GM21381 (cell line): ENCODE measurements at regions not wholly inside any gene's neighbourhood (a gene's known extent, or its start where the extent isn't known, plus 50 kb on each side); places are given as distances from the start of the nearest gene placed in this dataset.
A peak's percentile ranks its signal among the peaks of the same experiment; 100 is the strongest.

Experiments
- ATAC-seq: cut with Tn5 transposase; IDR thresholded peaks from one replicate; pipeline ENCODE4 v1.9.1; 2021; ENCODE audit warnings: mild to moderate bottlenecking, moderate library complexity; ENCODE audit not compliant: unreplicated experiment

DNA sequence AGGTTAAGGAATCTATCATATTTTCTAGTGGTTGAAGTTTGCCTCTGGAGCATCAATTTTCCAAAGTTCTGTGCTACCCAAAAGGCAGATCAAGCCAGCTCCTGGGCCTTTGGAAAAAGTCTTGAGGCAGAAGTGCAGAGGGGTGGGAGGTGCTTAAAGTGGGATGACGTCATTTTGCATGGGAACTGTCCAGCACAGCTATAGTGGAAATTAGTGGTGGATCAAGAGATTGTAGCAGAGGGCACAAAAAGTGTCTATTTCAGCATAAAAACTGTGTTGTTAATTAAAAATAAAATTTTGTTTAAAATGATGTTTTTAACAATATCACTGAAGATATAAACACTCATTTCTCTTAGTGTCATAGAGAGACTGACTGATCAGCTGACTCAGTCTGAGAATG, 221.9 kb downstream of the LRRN1 start:
- no peak for ATAC-seq

DNA sequence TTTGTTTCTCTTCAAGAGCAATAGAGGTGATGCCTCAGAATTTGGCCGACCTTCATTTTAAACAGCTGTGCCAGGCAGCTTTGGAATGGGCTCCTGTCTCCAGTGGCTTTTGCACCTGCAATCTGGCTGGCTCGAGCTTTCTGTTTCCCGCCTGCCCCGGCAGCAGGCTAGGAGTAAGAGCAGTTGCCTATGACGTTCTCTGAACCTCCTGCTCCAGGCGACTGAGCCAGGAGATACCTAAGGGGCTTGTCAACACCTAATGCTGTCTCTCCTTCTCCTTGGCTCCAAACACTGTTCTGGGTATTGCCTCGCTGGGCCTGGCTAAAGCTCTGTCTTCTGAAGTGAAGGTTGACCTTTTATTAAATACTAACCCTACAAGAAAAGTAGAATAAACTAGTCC, 229.9 kb downstream of the LRRN1 start:
- no peak for ATAC-seq

DNA sequence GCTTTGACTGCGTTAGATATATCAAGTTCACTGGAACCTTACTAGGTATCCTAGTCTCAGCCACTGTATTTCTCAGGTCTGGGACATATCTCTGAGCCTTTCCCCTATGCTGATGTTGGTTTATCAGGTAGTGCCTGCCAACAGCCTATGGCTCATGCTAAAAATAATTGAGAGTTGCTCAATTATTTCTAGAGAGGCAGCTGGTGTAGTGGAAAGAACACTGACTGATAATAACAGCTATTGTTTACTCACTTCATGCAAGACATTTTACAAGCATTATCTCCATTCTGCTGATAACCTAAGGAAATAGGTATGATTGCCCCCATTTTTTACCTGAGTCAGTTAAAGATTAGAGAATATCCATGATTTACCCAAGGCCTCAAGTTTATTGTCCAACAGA, 231.4 kb downstream of the LRRN1 start:
- no peak for ATAC-seq

DNA sequence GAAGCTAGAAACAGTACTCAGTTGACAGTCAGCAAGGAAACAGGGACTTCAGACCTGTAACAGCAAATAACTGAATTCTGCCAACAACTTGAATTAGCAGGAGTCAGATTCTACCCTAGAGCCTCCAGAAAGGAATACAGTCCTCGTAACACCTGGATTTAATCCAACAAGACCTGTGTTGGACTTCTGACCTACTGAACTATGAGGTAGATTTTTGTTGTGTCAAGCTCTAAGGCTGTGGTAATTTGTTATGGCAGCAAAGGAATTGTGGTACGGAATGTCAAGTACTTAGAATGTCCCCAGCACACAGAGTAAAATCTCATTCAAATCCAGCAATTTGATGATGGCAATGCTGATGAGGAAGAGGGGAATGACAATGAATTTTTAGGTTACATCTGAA, 234.1 kb downstream of the LRRN1 start:
- no peak for ATAC-seq

DNA sequence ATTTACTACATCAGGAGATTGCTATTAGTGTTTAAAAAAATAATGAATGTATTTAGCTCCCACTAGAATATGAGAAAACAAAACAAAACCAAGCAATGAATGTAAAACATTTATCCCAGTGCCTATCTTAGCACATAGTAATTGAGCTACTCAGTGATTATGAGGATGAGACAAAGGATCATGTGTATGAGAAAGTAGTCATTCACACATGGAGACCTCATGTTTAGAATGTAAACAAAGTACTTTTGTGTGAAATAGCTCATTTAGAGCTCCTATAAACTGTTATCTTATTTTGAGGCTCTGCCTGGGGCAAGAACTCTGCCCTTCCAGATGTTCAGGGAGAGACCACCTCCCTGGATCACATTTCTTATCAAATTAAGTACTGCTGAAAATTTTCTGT, 236.8 kb downstream of the LRRN1 start:
- ATAC-seq = no peak

DNA sequence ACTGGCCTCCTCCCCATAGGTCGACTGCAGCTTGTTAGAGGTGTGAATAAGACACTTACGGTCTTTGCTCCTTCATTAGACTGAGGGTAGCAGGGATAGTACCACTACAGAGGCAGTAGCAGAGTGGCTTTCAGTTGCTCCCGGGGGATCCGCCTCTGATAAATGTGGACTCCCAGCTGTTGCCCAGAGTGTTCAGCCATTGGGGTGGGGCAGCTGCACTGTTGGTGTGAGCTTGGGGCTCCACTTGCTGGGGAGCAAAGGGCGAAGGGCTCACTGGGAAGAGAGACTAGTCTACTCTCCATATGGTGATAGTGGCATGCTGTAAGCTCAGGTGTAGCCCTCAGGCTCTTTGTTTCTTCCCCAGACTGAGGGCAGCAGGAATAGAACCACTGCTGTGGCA, 239.1 kb downstream of the LRRN1 start:
- ATAC-seq = no peak

DNA sequence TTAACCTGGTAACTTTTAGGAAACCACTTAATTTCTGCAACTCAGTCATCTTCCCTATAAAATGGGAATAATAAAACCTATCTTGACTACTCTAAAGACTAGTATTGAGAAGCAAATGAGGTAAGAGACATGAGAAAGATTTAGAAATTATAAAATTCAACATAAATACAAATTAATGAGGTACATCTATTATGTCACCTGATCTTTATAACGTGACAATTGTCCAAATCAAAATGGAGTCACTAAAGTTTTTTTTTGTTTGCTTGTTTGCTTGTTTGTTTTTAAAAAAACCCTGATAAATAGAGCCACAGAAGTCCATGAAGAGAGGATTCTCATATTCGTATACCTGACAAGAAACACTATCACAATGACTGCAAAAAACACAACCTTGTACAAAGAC, 242.8 kb downstream of the LRRN1 start:
- ATAC-seq = no peak

DNA sequence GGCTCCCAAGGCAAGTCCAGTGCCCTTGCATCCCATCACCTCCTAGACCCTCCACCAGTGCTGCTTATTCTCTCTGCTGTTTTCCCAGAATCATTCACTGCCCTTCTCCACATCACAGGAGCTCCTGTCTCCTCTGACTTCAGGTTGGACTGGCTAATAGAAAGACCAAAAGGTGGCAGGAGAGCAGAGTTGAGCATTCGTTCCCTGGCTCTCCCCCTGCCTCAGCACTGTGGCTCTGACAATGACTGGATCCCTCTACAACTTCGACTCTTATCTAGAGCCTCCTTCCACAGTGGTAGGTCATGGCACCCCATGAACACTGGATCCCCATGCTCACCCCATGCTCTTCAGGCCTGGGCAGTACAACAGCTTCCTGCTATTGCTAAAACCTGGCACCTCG, 243.6 kb downstream of the LRRN1 start:
- ATAC-seq = no peak

DNA sequence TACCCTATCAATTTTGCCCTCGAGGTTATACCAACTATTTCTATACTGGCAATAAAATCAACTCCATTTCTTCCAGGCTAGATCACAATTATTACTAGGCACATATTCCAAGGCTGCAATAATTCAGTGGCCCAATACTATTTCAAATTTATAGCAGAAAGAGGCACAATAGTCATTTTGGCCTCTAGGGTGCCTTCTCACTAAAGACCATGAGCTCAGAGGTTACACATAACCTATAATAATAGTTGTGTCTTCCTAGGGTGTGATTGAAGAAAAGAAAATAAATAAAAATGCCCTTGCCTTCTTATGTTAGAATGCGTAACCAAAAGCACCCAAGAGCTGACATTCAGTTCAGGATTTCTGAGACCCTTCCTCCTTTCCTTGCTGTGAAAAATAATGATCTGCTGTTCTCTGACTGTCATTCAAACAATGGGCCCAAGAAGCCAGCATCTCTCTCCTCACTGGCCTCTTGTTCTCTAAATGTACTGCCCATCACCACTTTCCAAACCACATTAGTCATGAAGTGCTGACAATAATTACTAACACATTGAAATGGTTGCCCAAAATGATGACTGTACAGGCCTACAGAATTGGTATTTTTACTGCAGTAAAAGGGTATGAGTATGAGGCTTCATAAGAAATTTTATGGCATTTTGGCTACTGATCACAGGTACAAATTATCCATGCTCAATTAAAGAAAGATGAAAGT, 244.8 kb downstream of the LRRN1 start:
- no peak for ATAC-seq

DNA sequence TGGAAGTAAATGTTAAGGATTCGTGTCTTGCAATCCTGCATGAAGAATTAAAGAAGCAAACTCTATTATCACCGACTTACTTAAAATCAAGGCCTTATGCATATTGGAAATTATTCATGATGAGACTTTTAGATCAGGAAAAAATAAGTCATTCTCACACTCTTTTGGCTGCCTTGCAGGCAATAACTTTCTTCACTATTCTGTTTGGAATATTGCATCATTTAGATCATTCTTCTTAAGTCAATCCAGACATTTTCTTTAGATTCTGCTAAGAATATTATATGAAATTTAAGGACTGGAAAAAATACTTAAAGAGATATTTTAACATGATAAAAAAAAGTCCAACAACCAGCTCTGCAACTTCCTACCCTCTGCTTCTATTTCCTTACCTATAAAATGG, 245.4 kb downstream of the LRRN1 start:
- ATAC-seq = no peak

DNA sequence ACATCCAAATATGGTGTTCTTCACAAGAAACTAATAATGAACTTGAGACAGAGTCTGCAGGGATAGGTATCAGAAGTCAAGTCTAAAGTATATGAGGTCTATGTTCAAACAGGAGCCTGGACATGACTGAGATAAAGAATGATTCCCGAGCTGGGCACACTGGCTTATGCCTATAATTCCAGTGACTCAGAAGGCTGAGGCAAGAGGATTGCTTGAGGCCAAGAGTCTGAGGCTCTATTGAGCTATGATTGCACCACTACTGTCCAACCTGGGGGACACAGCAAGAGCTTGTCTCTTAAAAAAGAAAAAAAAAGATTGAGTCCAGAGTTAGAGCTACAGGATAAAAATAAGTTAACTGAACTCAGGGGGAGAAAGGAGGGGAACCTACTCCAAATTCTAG, 246.5 kb downstream of the LRRN1 start:
- ATAC-seq = no peak

DNA sequence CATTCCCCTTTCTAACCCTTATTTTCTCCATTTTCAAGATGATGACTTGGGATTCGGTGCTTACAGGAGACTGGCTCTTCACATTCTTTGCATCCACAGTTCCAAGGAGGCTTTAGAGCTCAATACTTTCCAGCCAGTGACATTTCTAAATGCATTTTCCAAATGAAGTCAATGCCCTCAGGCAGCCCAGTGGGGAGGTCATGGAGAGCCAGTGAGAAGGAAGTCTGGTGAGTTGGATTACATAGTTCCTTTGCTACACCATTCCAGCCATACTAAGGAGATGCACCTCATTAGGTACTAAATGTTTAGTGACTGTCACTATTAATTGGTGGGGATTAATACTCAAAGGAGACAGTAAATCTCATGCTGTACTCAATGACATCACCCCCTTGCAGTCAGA, 248.1 kb downstream of the LRRN1 start:
- no peak for ATAC-seq

DNA sequence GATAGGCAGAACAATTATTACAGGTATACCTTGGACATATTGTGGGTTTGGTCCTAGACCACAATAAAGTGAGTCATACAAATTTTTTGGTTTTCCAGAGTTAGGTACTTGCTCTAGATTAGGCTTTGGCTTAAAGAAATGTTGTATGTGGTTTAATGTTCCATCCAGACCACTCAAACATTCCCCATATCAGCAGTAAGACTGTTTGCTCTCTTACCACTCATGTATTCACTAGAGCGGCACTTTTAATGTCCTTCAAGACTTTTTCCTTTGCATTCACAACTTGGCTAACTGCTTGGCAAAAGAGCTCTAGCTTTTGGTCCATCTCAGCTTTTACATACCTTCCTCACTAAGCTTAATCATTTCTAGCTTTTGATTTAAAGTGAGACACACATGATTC, 250.5 kb upstream of the SETMAR start:
- no peak for ATAC-seq

DNA sequence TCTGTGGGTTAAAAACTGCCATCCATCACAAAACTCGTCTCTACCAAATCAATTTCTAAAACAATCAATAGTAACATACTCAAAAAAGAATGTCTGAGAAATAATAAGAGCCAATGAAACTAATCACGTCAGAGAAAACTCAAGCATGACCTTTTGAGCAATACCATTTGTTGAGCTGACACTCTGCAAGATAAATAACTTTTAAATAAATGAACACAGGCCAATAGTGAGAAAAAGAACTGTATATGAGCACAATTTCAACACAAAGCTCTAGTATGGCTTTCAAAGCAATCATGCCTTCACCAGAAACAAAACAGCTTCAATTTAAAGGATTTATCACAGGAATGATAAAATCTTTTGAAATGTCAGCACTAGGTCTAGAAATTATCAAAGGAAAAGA, 249.2 kb upstream of the SETMAR start:
- ATAC-seq = no peak

DNA sequence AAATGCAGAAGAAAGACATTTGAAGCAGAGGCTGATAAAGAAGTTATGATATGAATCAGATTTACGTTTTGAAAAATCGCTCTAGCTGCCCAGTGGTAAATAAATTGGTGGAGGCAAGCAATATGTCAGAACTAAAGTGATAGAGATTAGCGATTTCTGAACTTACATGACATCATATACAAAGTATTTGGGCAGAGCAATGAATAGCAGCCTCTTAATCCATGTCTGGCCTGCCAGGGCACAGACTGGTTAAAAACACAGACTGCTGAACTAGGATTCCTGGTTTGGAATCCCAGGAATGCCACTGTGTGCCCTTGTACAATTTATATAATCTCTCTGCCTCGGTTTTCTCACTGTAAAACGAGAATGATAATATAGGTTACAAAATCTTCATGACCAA, 243.1 kb upstream of the SETMAR start:
- no peak for ATAC-seq

DNA sequence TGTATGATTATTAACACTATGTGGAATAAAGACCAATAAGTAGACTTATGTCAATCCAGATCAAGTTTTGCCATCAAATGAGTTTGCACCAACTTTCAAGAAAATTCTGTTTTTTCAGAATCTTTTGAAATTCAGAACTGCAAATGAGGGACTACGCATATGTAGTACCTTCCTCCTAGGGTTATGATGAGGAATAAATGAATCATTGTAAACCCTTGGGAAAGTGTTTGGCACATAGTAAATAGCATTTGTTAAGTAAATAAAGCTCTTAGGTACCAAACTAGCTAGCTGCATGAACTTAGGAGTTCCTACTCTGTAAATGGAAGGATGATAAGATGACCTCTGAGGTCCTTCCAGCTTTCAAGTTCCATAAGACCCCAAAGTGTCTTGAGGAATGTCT, 242.6 kb upstream of the SETMAR start:
- ATAC-seq = no peak

DNA sequence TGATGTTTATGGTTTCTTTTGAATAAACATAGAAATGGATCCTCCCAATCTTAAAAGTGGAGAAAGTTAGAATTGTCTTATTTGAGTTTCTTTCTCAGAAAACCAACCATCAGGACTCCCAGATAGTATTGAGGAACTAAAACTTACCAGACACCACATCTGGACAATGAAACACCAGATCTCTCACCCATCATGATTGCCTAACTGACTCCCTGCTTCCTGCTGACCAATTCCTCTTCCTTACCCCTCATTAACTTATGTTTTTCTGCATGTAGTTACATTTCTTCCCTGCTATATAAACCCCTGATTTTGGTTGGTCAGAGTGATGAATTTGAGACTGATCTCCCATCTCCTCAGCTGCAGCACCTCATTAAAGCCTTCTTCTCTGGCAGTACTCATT, 242.0 kb upstream of the SETMAR start:
- no peak for ATAC-seq

DNA sequence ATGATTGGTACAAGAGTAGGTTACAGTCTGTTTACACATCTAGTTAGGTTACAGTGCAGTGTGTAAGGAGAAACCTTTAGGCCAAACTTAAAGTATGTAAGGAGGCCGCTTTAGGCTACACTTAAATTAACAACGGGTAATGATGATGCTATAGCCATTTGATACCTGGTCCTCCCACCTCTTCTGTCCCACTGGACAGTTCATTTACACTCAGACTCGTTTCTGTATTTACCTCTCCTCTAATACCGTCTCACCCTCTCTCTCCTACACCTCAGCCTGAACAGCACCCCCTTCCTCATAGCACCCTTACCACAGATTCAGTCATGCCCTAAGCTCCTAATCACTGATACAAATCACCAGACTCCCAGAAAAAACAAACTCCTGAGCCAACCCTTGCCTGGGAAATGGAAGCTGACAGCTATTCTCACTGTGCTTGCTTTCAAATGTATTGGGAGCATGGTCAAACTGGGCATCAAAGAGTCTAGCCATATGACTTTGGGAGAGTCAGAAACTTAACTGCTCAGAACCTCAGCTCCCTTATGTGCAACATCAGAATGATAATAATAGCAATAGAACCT, 241.3 kb upstream of the SETMAR start:
- ATAC-seq = no peak

DNA sequence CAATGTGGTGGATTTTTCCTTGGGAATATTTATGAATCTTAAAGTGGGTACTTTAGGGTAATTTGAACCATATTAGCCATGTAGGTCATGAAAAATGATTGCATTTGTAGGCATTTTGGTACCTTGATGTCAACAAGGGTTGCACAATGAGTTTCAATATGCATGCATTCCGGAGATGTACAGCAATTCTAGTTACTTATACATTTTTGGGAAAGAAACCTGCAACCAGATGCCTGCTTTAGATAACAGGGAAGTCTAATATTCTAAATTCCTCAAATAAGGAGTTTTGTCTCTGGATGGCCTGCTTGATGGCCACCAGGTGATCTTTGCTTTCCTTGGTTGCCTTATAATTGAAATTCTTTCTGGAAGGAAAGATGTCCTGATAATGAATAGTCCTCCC, 240.5 kb upstream of the SETMAR start:
- no peak for ATAC-seq

DNA sequence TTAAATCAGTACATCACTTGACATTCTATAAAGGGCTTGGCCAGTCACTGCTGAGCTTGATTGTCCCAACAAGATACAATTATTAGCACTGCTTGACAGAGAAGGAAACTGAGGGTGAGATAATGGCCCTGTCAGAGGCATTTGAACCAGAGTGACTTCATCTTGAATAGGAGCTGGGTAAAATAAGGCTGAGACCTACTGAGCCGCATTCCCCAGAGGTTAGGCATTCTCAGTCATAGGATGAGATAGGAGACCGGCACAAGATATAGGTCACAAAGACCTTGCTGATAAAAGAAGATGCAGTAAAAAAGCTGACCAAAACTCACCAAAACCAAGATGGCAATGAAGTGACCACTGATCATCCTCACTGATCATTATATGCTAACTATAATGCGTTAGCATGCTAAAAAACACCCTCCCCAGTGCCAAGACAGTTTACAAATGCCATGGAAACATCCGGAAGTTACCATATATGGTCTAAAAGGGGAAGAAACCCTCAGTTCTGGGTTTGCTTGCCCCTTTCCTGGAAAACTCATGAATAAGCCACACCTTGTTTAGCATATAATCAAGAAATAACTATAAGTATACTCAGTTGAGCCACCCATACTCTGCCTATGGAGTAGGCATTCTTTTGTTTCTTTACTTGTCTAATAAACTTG, 239.1 kb upstream of the SETMAR start:
- ATAC-seq = no peak

DNA sequence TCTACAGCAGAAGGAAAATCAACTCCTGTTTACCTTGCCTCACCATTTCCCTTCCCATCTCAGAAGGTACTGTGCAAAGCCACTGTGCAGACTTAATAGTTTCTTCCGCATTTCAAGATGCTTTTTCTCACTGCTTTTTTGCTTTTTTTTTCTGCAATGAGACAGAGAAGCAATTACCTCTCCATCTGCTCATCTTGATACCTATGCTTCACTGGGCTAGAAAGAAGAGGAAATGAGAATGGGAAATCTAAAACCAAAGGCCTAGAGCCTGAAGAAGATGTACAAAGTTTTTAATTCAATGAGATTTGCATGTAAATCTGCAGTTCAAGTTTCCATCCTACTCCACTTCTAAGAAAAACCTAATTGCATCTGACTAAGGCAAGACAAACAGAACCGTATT, 238.1 kb upstream of the SETMAR start:
- ATAC-seq = peak; percentile 45

DNA sequence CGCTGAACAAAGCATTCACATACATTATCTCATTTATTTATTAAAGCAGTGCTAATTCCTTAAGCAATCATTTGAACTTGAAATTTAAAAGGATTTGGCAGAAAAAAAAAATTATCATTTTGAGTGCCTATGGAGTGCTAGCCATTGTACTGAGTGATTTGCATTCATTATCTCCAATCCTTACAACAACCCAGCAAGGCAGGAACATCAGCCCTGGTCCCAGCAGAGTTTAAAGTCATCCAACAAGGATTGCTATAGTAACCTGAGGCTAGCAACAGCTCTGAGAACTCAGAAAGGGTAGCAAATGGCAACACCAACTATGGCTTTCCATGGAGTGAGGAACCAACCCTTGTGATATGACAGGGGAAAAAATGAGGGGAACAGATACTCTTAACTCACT, 237.6 kb upstream of the SETMAR start:
- ATAC-seq = no peak

DNA sequence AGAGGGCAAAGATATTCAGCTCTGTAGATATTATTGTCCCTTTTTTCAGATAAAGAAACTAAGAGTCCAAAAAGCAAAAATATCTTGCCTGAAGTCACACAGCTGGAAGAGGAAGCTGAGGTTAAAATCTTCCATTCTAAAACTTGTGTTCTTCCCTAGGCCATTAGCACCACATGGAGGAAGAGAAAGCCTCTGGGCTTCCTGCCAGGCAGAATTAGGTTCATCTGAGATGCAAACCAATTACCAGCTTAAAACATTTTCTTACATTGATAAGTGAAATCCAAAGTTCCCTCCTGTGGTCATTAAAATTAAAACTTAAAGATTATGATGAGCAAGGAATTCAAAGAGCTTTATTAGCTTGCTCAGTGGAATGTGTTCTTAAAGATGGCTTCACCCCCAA, 235.3 kb upstream of the SETMAR start:
- ATAC-seq = no peak
